GM12801 (cell line): ENCODE measurements at regions not wholly inside any gene's neighbourhood (a gene's known extent, or its start where the extent isn't known, plus 50 kb on each side); places are given as distances from the start of the nearest gene placed in this dataset.

Source experiments
- TF ChIP-seq, protein P1 (sequence below): IDR thresholded peaks from one replicate; pipeline ENCODE4 v1.5.1; 2011; ENCODE audit warnings: control low read depth; ENCODE audit not compliant: insufficient read length; ENCODE audit errors: extremely low read depth

DNA sequence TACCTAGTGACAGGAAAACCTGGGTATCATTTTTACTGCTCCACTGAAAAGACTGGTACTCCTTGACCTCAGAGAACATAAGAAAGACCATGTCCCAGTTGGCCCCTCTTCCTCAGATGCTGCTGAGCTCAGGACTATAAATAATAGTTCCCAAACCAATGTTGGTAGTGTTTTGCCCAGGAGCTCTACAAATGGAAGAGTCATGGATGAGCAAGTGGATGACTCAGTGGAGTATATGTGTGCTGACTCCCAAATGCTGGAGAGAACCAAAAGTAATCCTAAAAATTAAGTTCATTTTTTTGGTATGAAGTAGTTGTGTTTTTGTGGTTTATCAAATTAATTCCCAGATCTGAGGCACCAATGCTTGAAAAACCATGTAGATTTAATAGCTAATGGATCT lies 482.0 kb downstream of the KCNA4 start:
- TF ChIP-seq, protein P1, sequence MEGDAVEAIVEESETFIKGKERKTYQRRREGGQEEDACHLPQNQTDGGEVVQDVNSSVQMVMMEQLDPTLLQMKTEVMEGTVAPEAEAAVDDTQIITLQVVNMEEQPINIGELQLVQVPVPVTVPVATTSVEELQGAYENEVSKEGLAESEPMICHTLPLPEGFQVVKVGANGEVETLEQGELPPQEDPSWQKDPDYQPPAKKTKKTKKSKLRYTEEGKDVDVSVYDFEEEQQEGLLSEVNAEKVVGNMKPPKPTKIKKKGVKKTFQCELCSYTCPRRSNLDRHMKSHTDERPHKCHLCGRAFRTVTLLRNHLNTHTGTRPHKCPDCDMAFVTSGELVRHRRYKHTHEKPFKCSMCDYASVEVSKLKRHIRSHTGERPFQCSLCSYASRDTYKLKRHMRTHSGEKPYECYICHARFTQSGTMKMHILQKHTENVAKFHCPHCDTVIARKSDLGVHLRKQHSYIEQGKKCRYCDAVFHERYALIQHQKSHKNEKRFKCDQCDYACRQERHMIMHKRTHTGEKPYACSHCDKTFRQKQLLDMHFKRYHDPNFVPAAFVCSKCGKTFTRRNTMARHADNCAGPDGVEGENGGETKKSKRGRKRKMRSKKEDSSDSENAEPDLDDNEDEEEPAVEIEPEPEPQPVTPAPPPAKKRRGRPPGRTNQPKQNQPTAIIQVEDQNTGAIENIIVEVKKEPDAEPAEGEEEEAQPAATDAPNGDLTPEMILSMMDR = no peak

DNA sequence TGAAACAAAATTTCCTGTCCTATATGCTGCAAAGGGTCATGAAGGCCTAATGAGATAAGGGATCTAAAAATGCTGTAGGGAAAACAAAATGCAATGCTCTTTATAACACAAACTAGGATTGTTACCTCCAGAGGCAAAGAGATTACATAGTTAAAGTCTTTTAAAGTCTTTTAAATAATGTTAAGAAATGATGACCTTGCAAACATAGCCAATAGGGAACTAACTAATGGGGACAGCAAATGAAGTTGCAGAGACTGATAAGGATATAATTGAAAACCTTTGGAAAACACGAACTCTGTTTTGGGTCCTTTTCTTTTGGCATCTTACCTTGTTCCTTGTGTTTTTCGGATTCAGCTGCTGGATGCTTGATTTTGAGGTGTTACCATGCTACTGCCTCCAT lies 485.9 kb downstream of the KCNA4 start:
- TF ChIP-seq, protein P1 = no peak

DNA sequence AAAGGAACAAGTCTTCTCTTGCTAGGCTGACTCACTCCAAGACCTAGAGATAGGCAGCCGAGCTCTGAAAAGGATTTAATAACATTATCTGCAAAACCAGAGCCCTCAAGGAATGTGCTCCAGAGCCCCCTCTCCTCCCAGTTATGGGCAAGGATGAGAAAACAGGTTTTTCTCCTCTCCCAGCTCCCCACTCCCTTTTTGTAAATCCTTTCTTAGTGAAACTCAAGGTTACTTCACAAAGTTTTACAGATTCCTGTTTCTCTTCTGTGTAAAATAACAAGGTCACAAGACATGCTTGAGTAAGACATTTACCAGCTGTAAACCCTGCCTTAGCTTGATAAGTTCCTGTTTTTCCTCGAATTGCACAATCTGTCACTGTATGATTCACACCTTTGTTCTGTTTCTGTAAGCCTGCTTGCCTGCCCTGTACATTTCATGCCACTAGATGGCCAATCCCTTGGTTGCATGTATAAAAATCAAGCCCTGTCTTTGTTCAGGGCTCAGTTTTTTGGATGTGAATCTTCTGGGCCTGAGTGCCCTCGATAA lies 489.4 kb downstream of the KCNA4 start:
- TF ChIP-seq, protein P1 = no peak

DNA sequence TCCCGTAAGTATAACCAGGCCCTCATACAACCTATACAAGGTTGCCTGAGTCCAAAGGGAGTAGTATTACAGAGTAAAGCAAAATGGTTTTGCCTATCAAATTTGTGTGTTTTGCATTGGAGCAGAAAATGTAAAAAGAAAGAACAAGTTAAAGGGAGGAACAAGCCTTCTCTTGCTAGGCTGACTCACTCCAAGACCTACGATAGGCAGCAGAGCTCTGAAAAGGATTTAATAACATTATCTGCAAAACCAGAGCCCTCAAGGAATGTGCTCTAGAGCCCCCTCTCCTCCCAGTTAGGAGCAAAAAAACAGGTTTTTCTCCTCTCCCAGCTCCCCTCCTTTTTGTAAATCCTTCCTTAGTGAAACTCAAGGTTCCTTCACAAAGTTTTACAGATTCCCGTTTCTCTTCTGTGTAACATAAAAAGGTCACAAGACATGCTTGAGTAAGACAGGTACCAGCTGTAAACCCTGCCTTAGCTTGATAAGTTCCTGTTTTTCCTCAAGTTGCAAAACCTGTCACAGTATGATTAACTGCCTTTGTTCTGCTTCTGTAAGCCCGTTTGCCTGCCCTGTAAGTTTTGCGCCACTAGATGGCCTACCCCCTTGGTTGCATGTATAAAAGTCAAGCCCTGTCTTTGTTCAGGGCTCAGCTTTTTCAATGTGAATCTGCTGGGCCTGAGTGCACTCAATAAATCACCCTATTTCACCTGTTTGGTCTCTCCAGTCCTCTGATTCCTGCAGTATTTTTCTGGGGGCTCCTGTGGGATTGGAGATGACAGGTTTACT lies 498.2 kb downstream of the KCNA4 start:
- TF ChIP-seq, protein P1 = no peak

DNA sequence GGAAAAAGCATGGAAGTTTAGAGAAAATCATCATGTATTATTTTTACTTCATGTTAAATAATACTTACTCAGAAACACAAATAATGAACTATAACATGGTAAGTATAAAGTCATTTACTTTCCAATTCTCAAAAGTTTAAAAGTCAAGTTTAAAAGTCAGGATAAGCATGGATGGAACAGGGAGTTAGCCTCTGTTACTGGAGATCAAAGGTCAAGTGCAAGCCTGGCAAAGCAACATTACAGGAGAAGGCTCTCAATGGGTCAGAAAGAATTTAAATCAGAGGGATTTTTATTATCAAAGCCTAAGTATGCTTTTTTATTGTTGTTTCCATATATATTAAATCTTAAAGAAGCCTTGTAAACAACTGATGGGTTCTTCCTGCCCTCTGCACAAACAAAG lies 505.4 kb downstream of the KCNA4 start:
- TF ChIP-seq, protein P1 = no peak

DNA sequence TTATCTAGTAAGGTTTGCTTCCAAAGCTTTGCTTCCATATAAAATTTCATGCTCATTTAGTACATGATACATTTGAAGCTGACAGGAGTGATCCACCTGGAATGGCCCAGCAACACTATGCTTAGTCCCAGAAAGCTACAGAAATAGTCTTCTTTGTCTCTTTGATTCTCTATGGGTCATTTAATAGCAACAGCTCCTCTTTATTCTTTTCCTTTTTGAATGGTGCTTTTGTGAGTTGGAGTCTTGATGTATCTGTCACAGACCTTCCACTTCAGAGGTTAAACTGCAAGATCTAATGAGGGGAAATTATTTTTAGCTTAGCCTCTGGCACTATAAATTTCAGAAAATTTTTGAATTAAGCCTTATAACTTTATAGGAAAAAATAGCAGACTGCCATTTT lies 509.5 kb downstream of the KCNA4 start:
- TF ChIP-seq, protein P1 = no peak

DNA sequence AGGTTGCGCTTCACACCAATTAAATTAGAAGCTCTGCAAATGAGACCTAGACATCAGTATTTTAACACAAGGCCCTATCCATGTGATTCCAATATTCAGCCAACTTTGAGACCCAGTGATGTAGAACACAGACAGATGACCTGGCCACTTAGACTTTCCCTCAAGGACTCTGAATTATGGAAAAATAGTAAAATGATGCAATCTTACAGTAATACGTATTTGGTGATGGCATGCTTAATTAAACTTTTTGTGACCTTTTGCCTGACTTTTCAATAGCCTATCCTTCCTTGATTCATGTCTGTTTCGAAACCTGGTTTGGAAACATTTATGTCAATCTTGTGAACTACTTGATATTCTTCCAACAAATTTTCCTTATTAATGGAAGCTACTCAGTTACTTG lies 521.2 kb downstream of the KCNA4 start:
- TF ChIP-seq, protein P1 = no peak
